Naive B cell (primary cell): ENCODE measurements at regions not wholly inside any gene's neighbourhood (a gene's known extent, or its start where the extent isn't known, plus 50 kb on each side); places are given as distances from the start of the nearest gene placed in this dataset.
"Not testable (repeated sequence)": the region's sequence is repeated elsewhere in the genome, so short reads cannot be mapped to it uniquely, and the experiment has no call there.

ENCODE experiments used
- ATAC-seq, 2 donors: fragments of 150-1000 bp; cut with Tn5 transposase; 2 replicates each; pipeline ENCODE4 v1.10.0; 2021; ENCODE audit warnings: low read depth in 2 of 2, mild to moderate bottlenecking in 2 of 2, moderate library complexity in 2 of 2
- DNase-seq: peaks from one replicate; pipeline ENCODE4 v3.0.0; 2022
- H3K27ac Mint-ChIP-seq, 6 donors: one replicate each; pipeline ENCODE4 v1.8.0; 2020 to 2022; ENCODE audit warnings: mild to moderate bottlenecking in 6 of 6, mixed read lengths in 6 of 6, moderate library complexity in 5 of 6, inconsistent platforms in 2 of 6
- H3K27me3 Mint-ChIP-seq, 3 donors: one replicate each; pipeline ENCODE4 v1.8.0; 2021 to 2022; ENCODE audit warnings: mixed read lengths in 3 of 3, mild to moderate bottlenecking in 1 of 3
- H3K36me3 Mint-ChIP-seq, 2 donors: one replicate each; pipeline ENCODE4 v1.8.0; 2020 to 2022; ENCODE audit warnings: mixed read lengths in 2 of 2, inconsistent platforms in 1 of 2, mild to moderate bottlenecking in 1 of 2
- H3K4me1 Mint-ChIP-seq, 3 donors: one replicate each; pipeline ENCODE4 v1.8.0; 2020 to 2022; ENCODE audit warnings: mixed read lengths in 3 of 3, inconsistent platforms in 1 of 3, mild to moderate bottlenecking in 1 of 3, moderate library complexity in 1 of 3
- H3K4me3 Mint-ChIP-seq, 8 donors: one replicate each; pipeline ENCODE4 v1.8.0; 2020 to 2022; ENCODE audit warnings: mild to moderate bottlenecking in 8 of 8, mixed read lengths in 8 of 8, moderate library complexity in 8 of 8, inconsistent platforms in 2 of 8
- H3K9me3 Mint-ChIP-seq, 7 donors: one replicate each; pipeline ENCODE4 v1.8.0; 2020 to 2022; ENCODE audit warnings: mixed read lengths in 7 of 7, mild to moderate bottlenecking in 5 of 7, inconsistent platforms in 2 of 7, moderate library complexity in 1 of 7

- not testable (repeated sequence) for H3K4me3 Mint-ChIP-seq, H3K4me1 Mint-ChIP-seq, DNase-seq, H3K27ac Mint-ChIP-seq, ATAC-seq, H3K9me3 Mint-ChIP-seq, H3K27me3 Mint-ChIP-seq, H3K36me3 Mint-ChIP-seq
Observed at GRCh38 chr1:55784941-55785450, 569.8 kb upstream of the USP24 start.

- no peaks in the 10 kb centered on the region for H3K4me1 Mint-ChIP-seq
- H3K27ac Mint-ChIP-seq, result no peak overlapping the region
- DNase-seq (no peak), ATAC-seq (no peak)
- no peak overlapping the region for H3K4me3 Mint-ChIP-seq
- H3K36me3 Mint-ChIP-seq, result no peaks in the 10 kb centered on the region
- H3K27me3 Mint-ChIP-seq, result peaks cover 0 to 3% (median 0%) of the 10 kb centered on the region in 3 donors
- peaks cover 0 to 4% (median 2%) of the 10 kb centered on the region in 7 donors for H3K9me3 Mint-ChIP-seq
Observed at GRCh38 chr1:55781944-55782482, 566.8 kb upstream of the USP24 start.

GRCh38 chr1:55781003-55781402 lies 565.8 kb upstream of the USP24 start:
- Mint-ChIP-seq H3K9me3 (peaks cover 0 to 4% (median 2%) of the 10 kb centered on the region in 7 donors), H3K4me3 (no peak overlapping the region), H3K4me1 (no peaks in the 10 kb centered on the region), H3K36me3 (no peaks in the 10 kb centered on the region), H3K27ac (no peak overlapping the region), H3K27me3 (peaks cover 0 to 3% (median 0%) of the 10 kb centered on the region in 3 donors)
- ATAC-seq (no peak), DNase-seq (no peak)

GRCh38 chr1:55777545-55777944 lies 562.4 kb upstream of the USP24 start:
- Mint-ChIP-seq H3K4me3 (no peak overlapping the region), H3K27me3 (peaks cover 0 to 3% (median 0%) of the 10 kb centered on the region in 3 donors), H3K36me3 (no peaks in the 10 kb centered on the region), H3K9me3 (peaks cover 0 to 13% (median 2%) of the 10 kb centered on the region in 7 donors), H3K27ac (no peak overlapping the region), H3K4me1 (no peaks in the 10 kb centered on the region)
- DNase-seq (no peak), ATAC-seq (no peak)

- Mint-ChIP-seq H3K36me3 (no peaks in the 10 kb centered on the region), H3K4me3 (no peak overlapping the region), H3K27ac (no peak overlapping the region), H3K4me1 (no peaks in the 10 kb centered on the region), H3K9me3 (peaks cover 0 to 17% (median 4%) of the 10 kb centered on the region in 7 donors), H3K27me3 (peaks cover 0 to 3% (median 0%) of the 10 kb centered on the region in 3 donors)
- DNase-seq (no peak), ATAC-seq (no peak)
Observed at GRCh38 chr1:55775007-55775406, 559.8 kb upstream of the USP24 start.

- ATAC-seq, result no peak
- no peak overlapping the region for H3K4me3 Mint-ChIP-seq
- no peaks in the 10 kb centered on the region for H3K36me3 Mint-ChIP-seq
- no peak overlapping the region for H3K27ac Mint-ChIP-seq
- H3K27me3 Mint-ChIP-seq, result peaks cover 0 to 3% (median 0%) of the 10 kb centered on the region in 3 donors
- no peak for DNase-seq
- H3K4me1 Mint-ChIP-seq, result no peaks in the 10 kb centered on the region
- peaks cover 0 to 17% (median 5%) of the 10 kb centered on the region in 7 donors for H3K9me3 Mint-ChIP-seq
Observed at GRCh38 chr1:55774446-55774845, 559.3 kb upstream of the USP24 start.

- DNase-seq (no peak), ATAC-seq (no peak)
- H3K9me3 Mint-ChIP-seq, result peaks cover 0 to 17% (median 8%) of the 10 kb centered on the region in 7 donors
- peaks cover 0 to 3% (median 0%) of the 10 kb centered on the region in 3 donors for H3K27me3 Mint-ChIP-seq
- H3K36me3 Mint-ChIP-seq, result no peaks in the 10 kb centered on the region
- H3K4me3 Mint-ChIP-seq, result no peak overlapping the region
- no peaks in the 10 kb centered on the region for H3K4me1 Mint-ChIP-seq
- H3K27ac Mint-ChIP-seq, result no peak overlapping the region
Observed at GRCh38 chr1:55773211-55773940, 558.2 kb upstream of the USP24 start.

- Mint-ChIP-seq H3K36me3 (no peaks in the 10 kb centered on the region), H3K27me3 (no peaks in the 10 kb centered on the region), H3K4me3 (no peak overlapping the region), H3K4me1 (no peaks in the 10 kb centered on the region), H3K9me3 (peaks cover 0 to 13% (median 5%) of the 10 kb centered on the region in 7 donors), H3K27ac (no peak overlapping the region)
- no peak for DNase-seq
- no peak for ATAC-seq
Observed at GRCh38 chr1:55768327-55768952, 553.3 kb upstream of the USP24 start.

GRCh38 chr1:55767171-55767570 lies 552.0 kb upstream of the USP24 start:
- no peaks in the 10 kb centered on the region for H3K36me3 Mint-ChIP-seq
- no peak overlapping the region for H3K27ac Mint-ChIP-seq
- peaks cover 0 to 17% (median 8%) of the 10 kb centered on the region in 7 donors for H3K9me3 Mint-ChIP-seq
- no peak overlapping the region for H3K4me3 Mint-ChIP-seq
- no peaks in the 10 kb centered on the region for H3K4me1 Mint-ChIP-seq
- no peaks in the 10 kb centered on the region for H3K27me3 Mint-ChIP-seq
- no peak for DNase-seq
- ATAC-seq, result no peak

- not testable (repeated sequence) for H3K4me1 Mint-ChIP-seq, H3K4me3 Mint-ChIP-seq, H3K36me3 Mint-ChIP-seq, H3K27me3 Mint-ChIP-seq, H3K27ac Mint-ChIP-seq, ATAC-seq, DNase-seq
- H3K9me3 Mint-ChIP-seq, result peaks cover 0 to 18% (median 8%) of the 10 kb centered on the region in 7 donors
Observed at GRCh38 chr1:55765505-55765904, 550.3 kb upstream of the USP24 start.

GRCh38 chr1:55751776-55752175 lies 536.6 kb upstream of the USP24 start:
- no peaks in the 10 kb centered on the region for H3K4me1 Mint-ChIP-seq
- H3K27me3 Mint-ChIP-seq, result peaks cover 14 to 22% (median 18%) of the 10 kb centered on the region in 3 donors
- DNase-seq (no peak), ATAC-seq (no peak)
- no peaks in the 10 kb centered on the region for H3K36me3 Mint-ChIP-seq
- H3K9me3 Mint-ChIP-seq, result peaks cover 0 to 31% (median 10%) of the 10 kb centered on the region in 7 donors
- H3K4me3 Mint-ChIP-seq, result no peak overlapping the region
- no peak overlapping the region for H3K27ac Mint-ChIP-seq

GRCh38 chr1:55750628-55750995 lies 535.4 kb upstream of the USP24 start:
- Mint-ChIP-seq H3K4me3 (no peak overlapping the region), H3K36me3 (no peaks in the 10 kb centered on the region), H3K27me3 (peaks cover 14 to 26% (median 22%) of the 10 kb centered on the region in 3 donors), H3K4me1 (no peaks in the 10 kb centered on the region), H3K27ac (no peak overlapping the region), H3K9me3 (peaks cover 0 to 29% (median 7%) of the 10 kb centered on the region in 7 donors)
- ATAC-seq (no peak), DNase-seq (no peak)

- Mint-ChIP-seq H3K4me1 (no peaks in the 10 kb centered on the region), H3K9me3 (peaks cover 0 to 24% (median 2%) of the 10 kb centered on the region in 7 donors), H3K4me3 (no peak overlapping the region), H3K36me3 (no peaks in the 10 kb centered on the region), H3K27me3 (peaks cover 14 to 26% (median 22%) of the 10 kb centered on the region in 3 donors), H3K27ac (no peak overlapping the region)
- DNase-seq (no peak), ATAC-seq (no peak)
Observed at GRCh38 chr1:55749975-55750627, 534.9 kb upstream of the USP24 start.
